K562 (cell line): ENCODE measurements at regions not wholly inside any gene's neighbourhood (a gene's known extent, or its start where the extent isn't known, plus 50 kb on each side); places are given as distances from the start of the nearest gene placed in this dataset.

Experiments used
- ATAC-seq: fragments of 200-7000 bp; cut with Tn5 transposase; 3 replicates; pipeline ENCODE4 v1.9.1; 2020; ENCODE audit warnings: moderate library complexity
- BruUV-seq: library from RNA; stranded (reverse); fragments of 400-500 nt; replicated peaks from 2 replicates; lab custom pipeline; 2021; lab: Mats Ljungman, UMichigan
- CTCF ChIA-PET: fragments of 300-600 bp; formaldehyde crosslinking; extraction: SDS; loops from one replicate; lab custom pipeline; 2021; ENCODE audit warnings: low intra/inter-chr PET ratio; lab: Yijun Ruan, JAX
- POLR2A ChIA-PET: fragments of 300-600, 350-650 bp; sonication (Branson Sonifier 250); formaldehyde crosslinking; extraction: SDS; loops from one replicate; lab custom pipeline; 2021; ENCODE audit warnings: antibody characterized with exemption, inconsistent platforms; lab: Yijun Ruan, JAX
- DNase-seq, 4 experiments: peaks; one replicate each; pipeline versions ENCODE4 v3.0.0 to v3.0.0-alpha.2; 2011 to 2018; ENCODE audit warnings: low spot score in 3 of 4, mixed read lengths in 3 of 4; ENCODE audit errors: extremely low read depth in 1 of 4
- FAIRE-seq: peaks from 2 replicates; lab custom pipeline; 2011; peaks lifted over from hg19 to GRCh38; lab: Jason Lieb, UNC
- H2AFZ ChIP-seq: 2 replicates; pipeline ENCODE4 v1.6.0; 2011; ENCODE audit warnings: low read depth, low read length, control low read depth, inconsistent platforms
- H3K27ac ChIP-seq: fragments of 200-600 bp; 3 replicates; pipeline ENCODE4 v1.8.0; 2011; ENCODE audit warnings: low read depth, mild to moderate bottlenecking, control low read depth, inconsistent platforms, low read length, moderate library complexity, mixed read lengths; ENCODE audit errors: extremely low read depth
- H3K27me3 ChIP-seq, 2 experiments: fragments of 300-600 bp in 1 of 2; 2 replicates in 1 of 2; 3 replicates in 1 of 2; pipeline versions ENCODE4 v1.6.0 to v1.8.0; 2011; ENCODE audit warnings: inconsistent platforms in 2 of 2, low read length in 2 of 2, mild to moderate bottlenecking in 1 of 2, mixed read lengths in 1 of 2, moderate library complexity in 1 of 2; ENCODE audit not compliant: control insufficient read depth in 2 of 2, insufficient read depth in 2 of 2
- H3K36me3 ChIP-seq: fragments of 300-600 bp; 3 replicates; pipeline ENCODE4 v1.8.0; 2011; ENCODE audit warnings: mild to moderate bottlenecking, low read length, inconsistent platforms; ENCODE audit not compliant: control insufficient read depth, insufficient read depth
- H3K4me1 ChIP-seq, 2 experiments: fragments of 200-600 bp in 1 of 2; replicated peaks in 1 of 2; 2 replicates in 1 of 2; 3 replicates in 1 of 2; pipeline versions ENCODE4 v1.5.1 to v1.8.0; 2011; ENCODE audit warnings: inconsistent platforms in 2 of 2, low read length in 2 of 2, mild to moderate bottlenecking in 1 of 2, mixed read lengths in 1 of 2, moderate library complexity in 1 of 2; ENCODE audit not compliant: control insufficient read depth in 2 of 2, insufficient read depth in 2 of 2
- H3K4me2 ChIP-seq: 2 replicates; pipeline ENCODE4 v1.6.1; 2011; ENCODE audit warnings: low read length, control low read depth, inconsistent platforms, mixed read lengths; ENCODE audit not compliant: insufficient read depth
- H3K4me3 ChIP-seq: fragments of 200-600 bp; sonication (generic), shearing (Covaris generic); 2 replicates; pipeline ENCODE4 v1.5.1; 2016; ENCODE audit warnings: control low read depth, inconsistent platforms
- H3K79me2 ChIP-seq: fragments of 200-600 bp; 3 replicates; pipeline ENCODE4 v1.8.0; 2011; ENCODE audit warnings: low read length, inconsistent platforms; ENCODE audit not compliant: control insufficient read depth, insufficient read depth
- H3K9ac ChIP-seq, 2 experiments: 2 replicates each; pipeline versions ENCODE4 v1.6.0 to v1.6.1; 2011; ENCODE audit warnings: low read depth in 2 of 2, low read length in 2 of 2, control low read depth in 1 of 2, inconsistent platforms in 1 of 2, mild to moderate bottlenecking in 1 of 2, mixed read lengths in 1 of 2; ENCODE audit not compliant: insufficient read depth in 1 of 2
- H3K9me1 ChIP-seq: one replicate; pipeline ENCODE4 v1.6.0; 2011; ENCODE audit warnings: inconsistent platforms, mild to moderate bottlenecking, low read length, moderate library complexity; ENCODE audit not compliant: control insufficient read depth, insufficient read depth
- H3K9me3 ChIP-seq: replicated peaks from 2 replicates; pipeline ENCODE4 v1.5.1; 2011; ENCODE audit warnings: low read depth, low read length, inconsistent platforms; ENCODE audit not compliant: control insufficient read depth, insufficient read depth
- H4K20me1 ChIP-seq: replicated peaks from 2 replicates; pipeline ENCODE4 v1.6.1; 2011; ENCODE audit warnings: low read length, inconsistent platforms, mixed read lengths; ENCODE audit not compliant: control insufficient read depth, insufficient read depth
- CEBPB ChIP-seq: fragments of 450-650 bp; IDR thresholded peaks from 2 replicates; pipeline ENCODE4 v1.6.1; 2016; ENCODE audit warnings: missing genetic modification characterization, missing compliant biosample characterization
- CHD7 ChIP-seq: fragments of 200-600 bp; sonication (generic); IDR thresholded peaks from one replicate; pipeline ENCODE4 v1.6.1; 2012; ENCODE audit warnings: mild to moderate bottlenecking, low read depth, low read length, inconsistent platforms
- DNMT1 ChIP-seq: fragments of 450-650 bp; IDR thresholded peaks from 2 replicates; pipeline ENCODE4 v1.6.1; 2016; ENCODE audit warnings: antibody characterized with exemption, mild to moderate bottlenecking
- FOXA1 ChIP-seq: fragments of 450-650 bp; IDR thresholded peaks from 2 replicates; pipeline ENCODE4 v1.6.1; 2016; ENCODE audit warnings: mild to moderate bottlenecking, borderline replicate concordance
- GATAD2B ChIP-seq: fragments of 450-650 bp; IDR thresholded peaks from 2 replicates; pipeline ENCODE4 v1.6.1; 2017; ENCODE audit warnings: mild to moderate bottlenecking, borderline replicate concordance
- HNRNPH1 ChIP-seq: fragments of 200-400 bp; formaldehyde crosslinking; optimal IDR thresholded peaks from 2 replicates; pipeline ENCODE3; 2017; ENCODE audit warnings: low read depth, mild to moderate bottlenecking, low read length, moderate library complexity
- KLF16 ChIP-seq: IDR thresholded peaks from 2 replicates; pipeline ENCODE4 v1.6.1; 2016; ENCODE audit warnings: antibody characterized with exemption
- RB1 ChIP-seq: fragments of 450-650 bp; IDR thresholded peaks from 2 replicates; pipeline ENCODE4 v1.6.1; 2017; ENCODE audit warnings: low read depth, mild to moderate bottlenecking
- THRAP3 ChIP-seq: fragments of 450-650 bp; IDR thresholded peaks from 2 replicates; pipeline ENCODE4 v1.6.1; 2016; ENCODE audit warnings: mild to moderate bottlenecking, inconsistent platforms, borderline replicate concordance
- ZNF165 ChIP-seq: fragments of 250-450 bp; sonication (Bioruptor Pico); IDR thresholded peaks from 2 replicates; pipeline ENCODE4 v1.4.0; 2020; ENCODE audit warnings: borderline replicate concordance
- ZNF212 ChIP-seq: fragments of 450-650 bp; formaldehyde crosslinking; IDR thresholded peaks from 2 replicates; pipeline ENCODE4 v1.4.0; 2020; ENCODE audit warnings: mild to moderate bottlenecking
- ZNF445 ChIP-seq: fragments of 250-450 bp; sonication (Bioruptor Pico); IDR thresholded peaks from 2 replicates; pipeline ENCODE4 v1.4.0; 2020; ENCODE audit warnings: low read depth, mild to moderate bottlenecking, moderate library complexity
- ZNF740 ChIP-seq, 3 experiments: fragments of 200-800 bp in 1 of 3; sonication (Bioruptor generic) in 1 of 3; sonication (generic) in 1 of 3; formaldehyde crosslinking in 1 of 3; IDR thresholded peaks; 2 replicates each; pipeline versions ENCODE4 v1.6.1 to v1.8.0; 2016 to 2022; ENCODE audit warnings: mild to moderate bottlenecking in 2 of 3, missing compliant biosample characterization in 2 of 3, missing genetic modification characterization in 2 of 3, missing genetic modification reagents in 1 of 3
- WGBS: fragments of 100-300 bp; shearing (Covaris generic); methylation state at CpG from one replicate; pipeline ENCODE4 v1.1.6; 2016; ENCODE audit warnings: low coverage, mixed read lengths; ENCODE audit not compliant: insufficient coverage; ENCODE audit errors: missing lambda C conversion rate; 5-methylcytosine and 5-hydroxymethylcytosine counted together
- in situ Hi-C: fragments of 300-500 bp; cut with MboI; formaldehyde crosslinking; loops from 4 replicates; pipeline ENCODE4 v1.15.0; 2018; ENCODE audit warnings: inconsistent platforms, mixed read lengths
- intact Hi-C: fragments of 100-400 bp; cut with micrococcal nuclease; formaldehyde crosslinking; loops from 2 replicates; pipeline ENCODE4 v1.14.2; 2022

GRCh38 chr4:62510228-62510627, 1310.1 kb downstream of the ADGRL3 start:
- CTCF ChIA-PET: no interaction called here
- TF ChIP-seq KLF16 (no peak), RB1 (no peak), ZNF740 (CRISPR knock-in tag; IDR thresholded peaks at IDR 0.05) (no peak), ZNF740 (tag; IDR thresholded peaks at IDR 0.05) (no peak), ZNF445 (no peak), CHD7 (no peak), THRAP3 (no peak), ZNF165 (CRISPR knock-in tag) (no peak), DNMT1 (no peak), ZNF212 (CRISPR knock-in tag) (no peak), HNRNPH1 (no peak), GATAD2B (no peak), FOXA1 (no peak), CEBPB (tag) (no peak)

More at GRCh38 chr4:62510228-62510627, 1310.1 kb downstream of the ADGRL3 start:
- Histone ChIP-seq H3K27me3 (no peaks in the 10 kb centered on the region), H3K27ac (no peak overlapping the region), H3K4me1 (no peaks in the 10 kb centered on the region), H3K36me3 (no peaks in the 10 kb centered on the region), H3K4me2 (no peak overlapping the region), H3K9me1 (no peaks in the 10 kb centered on the region), H3K4me3 (no peak overlapping the region), H3K79me2 (no peaks in the 10 kb centered on the region), H3K9me3 (no peaks in the 10 kb centered on the region), H4K20me1 (no peaks in the 10 kb centered on the region), H3K9ac (no peak overlapping the region), H2AFZ (no peak overlapping the region)
- in situ Hi-C loops: no loop called here
- no peak for DNase-seq
- intact Hi-C loops: no loop called here
- WGBS: under 1% methylated on average over 13 of the region's 13 CpGs
- BruUV-seq: no TSS peak
- POLR2A ChIA-PET: no interaction called here
- no peak for FAIRE-seq
- ATAC-seq: no peak
